ENCODE measurements at regions not wholly inside any gene's neighbourhood (a gene's known extent, or its start where the extent isn't known, plus 50 kb on each side); places are given as distances from the start of the nearest gene placed in this dataset.
"Not testable (repeated sequence)": the region's sequence is repeated elsewhere in the genome, so short reads cannot be mapped to it uniquely, and the experiment has no call there.

DNA sequence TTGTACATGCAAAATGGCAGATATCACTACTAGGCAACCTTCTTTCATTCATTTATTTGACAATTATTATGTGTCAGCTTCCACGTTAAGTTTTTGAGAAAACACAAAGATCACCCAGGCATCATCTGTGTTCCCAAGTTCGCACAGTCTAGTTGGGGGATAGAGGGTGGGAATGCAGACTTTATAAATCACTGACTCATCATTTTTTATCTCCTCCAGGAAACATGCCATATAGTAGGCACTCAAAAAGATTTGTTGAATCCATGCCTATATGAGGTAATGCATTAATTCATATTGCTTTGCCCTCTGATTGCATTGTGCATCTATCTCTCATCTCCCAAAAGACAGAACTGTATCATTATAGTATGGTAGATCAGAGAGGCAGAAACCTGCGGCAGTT is 196.8 kb upstream of the TOX3 start:
- Histone ChIP-seq H3K4me1 (ENCODE audit: control insufficient read depth in 1 of 2, insufficient read depth in 1 of 2, low read depth in 1 of 2, low read length in 1 of 2) (no peaks in the 10 kb centered on the region), H3K9me3 (no peaks in the 10 kb centered on the region)
- TF ChIP-seq, protein P1, sequence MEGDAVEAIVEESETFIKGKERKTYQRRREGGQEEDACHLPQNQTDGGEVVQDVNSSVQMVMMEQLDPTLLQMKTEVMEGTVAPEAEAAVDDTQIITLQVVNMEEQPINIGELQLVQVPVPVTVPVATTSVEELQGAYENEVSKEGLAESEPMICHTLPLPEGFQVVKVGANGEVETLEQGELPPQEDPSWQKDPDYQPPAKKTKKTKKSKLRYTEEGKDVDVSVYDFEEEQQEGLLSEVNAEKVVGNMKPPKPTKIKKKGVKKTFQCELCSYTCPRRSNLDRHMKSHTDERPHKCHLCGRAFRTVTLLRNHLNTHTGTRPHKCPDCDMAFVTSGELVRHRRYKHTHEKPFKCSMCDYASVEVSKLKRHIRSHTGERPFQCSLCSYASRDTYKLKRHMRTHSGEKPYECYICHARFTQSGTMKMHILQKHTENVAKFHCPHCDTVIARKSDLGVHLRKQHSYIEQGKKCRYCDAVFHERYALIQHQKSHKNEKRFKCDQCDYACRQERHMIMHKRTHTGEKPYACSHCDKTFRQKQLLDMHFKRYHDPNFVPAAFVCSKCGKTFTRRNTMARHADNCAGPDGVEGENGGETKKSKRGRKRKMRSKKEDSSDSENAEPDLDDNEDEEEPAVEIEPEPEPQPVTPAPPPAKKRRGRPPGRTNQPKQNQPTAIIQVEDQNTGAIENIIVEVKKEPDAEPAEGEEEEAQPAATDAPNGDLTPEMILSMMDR (IDR thresholded peaks at IDR 0.05): no peak

DNA sequence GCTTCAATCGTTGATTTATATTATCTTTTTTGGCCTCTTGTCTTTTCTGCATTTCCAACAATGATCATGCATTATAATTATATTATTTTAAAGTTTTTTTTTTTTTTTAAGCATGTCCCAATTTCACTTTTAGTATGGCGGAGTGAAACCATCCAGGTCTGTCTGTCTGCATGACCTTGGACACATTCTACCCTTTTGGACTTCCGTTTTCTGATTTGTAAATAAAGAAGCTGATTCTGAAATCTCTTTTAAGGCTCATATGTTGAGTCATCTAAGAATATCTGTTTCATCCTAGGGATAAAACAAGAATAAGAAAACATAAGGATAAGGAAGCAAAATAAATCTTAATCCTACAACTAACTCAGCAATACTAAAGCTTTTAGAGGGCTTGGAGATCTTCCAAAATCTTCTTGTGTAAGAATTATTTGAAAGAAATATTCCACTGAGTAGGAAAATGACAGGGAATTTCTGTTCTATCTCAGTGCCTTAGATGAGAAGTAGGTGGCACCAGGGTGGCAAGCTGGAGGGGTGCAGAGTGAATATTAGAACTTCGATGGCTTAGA is 195.7 kb upstream of the TOX3 start:
- H3K4me3 ChIP-seq (ENCODE audit: low read depth in 1 of 2, low read length in 1 of 2): no peak overlapping the region
- no peak overlapping the region for H3K27ac ChIP-seq
- no peaks in the 10 kb centered on the region for H3K9me3 ChIP-seq
- no peaks in the 10 kb centered on the region for H3K36me3 ChIP-seq
- no peaks in the 10 kb centered on the region for H3K4me1 ChIP-seq (ENCODE audit: control insufficient read depth in 1 of 2, insufficient read depth in 1 of 2, low read depth in 1 of 2, low read length in 1 of 2)
- H3K27me3 ChIP-seq: no peaks in the 10 kb centered on the region
- TF ChIP-seq, protein P1 (IDR thresholded peaks at IDR 0.05): no peak

More for the DNA sequence above, 196.8 kb upstream of the TOX3 start:
- Histone ChIP-seq H3K27ac (no peak overlapping the region), H3K27me3 (no peaks in the 10 kb centered on the region), H3K4me3 (ENCODE audit: low read depth in 1 of 2, low read length in 1 of 2) (no peak overlapping the region), H3K36me3 (no peaks in the 10 kb centered on the region)

DNA sequence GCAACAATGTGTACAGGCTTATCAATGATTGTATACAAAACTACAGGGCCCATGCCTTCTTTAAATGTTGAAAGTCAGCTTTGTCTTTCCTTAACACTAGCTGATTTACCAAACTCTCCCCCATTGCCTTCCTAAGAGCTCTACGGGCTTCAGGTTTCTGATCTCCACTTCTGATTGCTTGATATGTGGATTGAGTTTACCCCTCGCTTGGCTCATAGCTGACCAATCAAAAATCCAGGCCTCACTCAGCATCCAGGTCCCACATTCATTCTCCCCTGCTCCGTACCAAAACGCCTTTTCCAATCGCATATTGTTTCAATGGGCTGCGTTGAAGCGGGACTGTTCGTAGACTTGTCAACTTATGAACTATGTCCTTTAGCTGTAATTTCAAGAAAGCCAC is 195.1 kb upstream of the TOX3 start:
- TF ChIP-seq, protein P1 (IDR thresholded peaks at IDR 0.05): no peak
- H3K27ac ChIP-seq: no peak overlapping the region
- no peaks in the 10 kb centered on the region for H3K27me3 ChIP-seq
- H3K9me3 ChIP-seq: no peaks in the 10 kb centered on the region
- no peaks in the 10 kb centered on the region for H3K36me3 ChIP-seq
- no peak overlapping the region for H3K4me3 ChIP-seq (ENCODE audit: low read depth in 1 of 2, low read length in 1 of 2)
- H3K4me1 ChIP-seq (ENCODE audit: control insufficient read depth in 1 of 2, insufficient read depth in 1 of 2, low read depth in 1 of 2, low read length in 1 of 2): no peaks in the 10 kb centered on the region

DNA sequence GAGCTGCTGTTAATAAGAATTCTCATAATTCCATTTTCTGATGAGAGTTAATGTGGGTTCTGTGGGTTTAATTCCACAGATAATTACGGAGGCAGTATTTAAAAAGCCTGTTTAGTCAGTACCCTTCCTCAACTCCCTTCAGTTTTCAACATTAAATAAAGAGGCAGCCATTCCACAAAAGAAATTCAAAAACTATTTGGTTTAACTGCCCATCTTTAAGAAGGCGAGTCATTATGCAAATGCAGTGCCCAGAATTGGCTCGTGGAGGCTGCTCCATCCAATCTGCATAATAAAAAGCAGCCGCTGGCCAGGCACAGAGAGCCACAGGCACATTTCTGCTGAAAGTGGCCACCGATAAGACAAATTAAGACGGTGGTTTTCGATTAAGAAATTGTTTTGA is 194.4 kb upstream of the TOX3 start:
- Histone ChIP-seq H3K27ac (no peak overlapping the region), H3K27me3 (no peaks in the 10 kb centered on the region), H3K4me1 (ENCODE audit: control insufficient read depth in 1 of 2, insufficient read depth in 1 of 2, low read depth in 1 of 2, low read length in 1 of 2) (no peaks in the 10 kb centered on the region), H3K36me3 (no peaks in the 10 kb centered on the region), H3K9me3 (no peaks in the 10 kb centered on the region), H3K4me3 (ENCODE audit: low read depth in 1 of 2, low read length in 1 of 2) (no peak overlapping the region)
- TF ChIP-seq, protein P1 (IDR thresholded peaks at IDR 0.05): no peak

DNA sequence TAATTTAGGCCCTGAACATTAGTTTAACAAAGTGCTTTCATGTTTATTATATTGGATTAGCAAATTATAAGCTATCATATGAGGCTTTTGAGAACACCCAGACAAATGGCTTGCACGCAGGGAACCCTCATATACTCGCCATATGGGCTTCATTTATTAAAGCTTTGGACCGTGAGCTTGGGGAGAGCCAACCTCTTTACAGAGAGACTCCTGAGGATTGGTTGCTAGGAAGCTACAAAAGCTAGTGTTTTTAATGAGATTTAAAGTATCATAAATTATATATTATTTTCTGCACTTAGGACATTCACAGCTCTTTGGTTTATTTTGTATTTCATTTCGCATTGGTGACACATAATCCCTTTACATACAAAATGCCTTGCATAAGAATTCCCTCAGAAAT is 193.8 kb upstream of the TOX3 start:
- no peaks in the 10 kb centered on the region for H3K9me3 ChIP-seq
- no peaks in the 10 kb centered on the region for H3K36me3 ChIP-seq
- no peaks in the 10 kb centered on the region for H3K4me1 ChIP-seq (ENCODE audit: control insufficient read depth in 1 of 2, insufficient read depth in 1 of 2, low read depth in 1 of 2, low read length in 1 of 2)
- no peak overlapping the region for H3K27ac ChIP-seq
- TF ChIP-seq, protein P1 (IDR thresholded peaks at IDR 0.05): no peak
- no peaks in the 10 kb centered on the region for H3K27me3 ChIP-seq
- no peak overlapping the region for H3K4me3 ChIP-seq (ENCODE audit: low read depth in 1 of 2, low read length in 1 of 2)

DNA sequence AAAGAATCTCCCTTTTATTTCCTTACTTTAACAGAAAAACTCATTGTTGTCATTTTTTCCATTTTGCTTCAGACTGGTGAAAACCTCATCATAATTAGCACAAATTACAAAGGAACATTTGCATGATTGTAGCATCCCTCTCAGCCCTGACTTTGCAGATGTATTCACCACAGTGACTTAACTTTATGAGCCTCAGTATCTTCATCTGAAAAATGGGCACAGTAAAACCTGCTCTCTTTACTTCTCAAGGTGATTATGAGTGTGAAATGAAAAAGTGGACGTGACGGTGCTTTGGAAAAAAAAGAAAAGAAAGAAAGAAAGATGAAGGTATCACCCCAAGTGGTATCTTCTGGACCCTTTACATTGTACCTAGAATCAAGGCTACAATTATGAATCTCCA is 193.4 kb upstream of the TOX3 start:
- Histone ChIP-seq H3K36me3 (no peaks in the 10 kb centered on the region), H3K4me1 (ENCODE audit: control insufficient read depth in 1 of 2, insufficient read depth in 1 of 2, low read depth in 1 of 2, low read length in 1 of 2) (no peaks in the 10 kb centered on the region), H3K4me3 (ENCODE audit: low read depth in 1 of 2, low read length in 1 of 2) (no peak overlapping the region), H3K27me3 (no peaks in the 10 kb centered on the region), H3K9me3 (no peaks in the 10 kb centered on the region), H3K27ac (no peak overlapping the region)
- TF ChIP-seq, protein P1 (IDR thresholded peaks at IDR 0.05): no peak

DNA sequence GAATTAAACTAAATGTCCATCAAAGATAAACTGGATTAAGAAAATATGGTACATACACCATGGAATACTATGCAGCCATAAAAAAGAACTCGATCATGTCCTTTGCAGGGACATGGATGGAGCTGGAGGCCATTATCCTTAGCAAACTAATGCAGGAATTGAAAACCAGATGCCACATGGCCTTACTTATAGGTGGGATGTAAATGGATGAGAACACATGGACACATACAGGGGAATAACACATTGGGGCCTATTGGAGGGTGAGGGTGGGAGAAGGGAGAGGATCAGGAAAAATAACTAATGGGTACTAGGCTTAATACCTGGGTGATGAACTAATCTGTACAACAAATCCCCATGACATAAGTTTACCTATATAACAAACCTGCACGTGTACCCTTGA is 192.0 kb upstream of the TOX3 start:
- not testable (repeated sequence) for H3K27ac ChIP-seq, H3K9me3 ChIP-seq, H3K27me3 ChIP-seq

More for the DNA sequence above, 192.0 kb upstream of the TOX3 start:
- not testable (repeated sequence) for H3K4me1 ChIP-seq (ENCODE audit: control insufficient read depth in 1 of 2, insufficient read depth in 1 of 2, low read depth in 1 of 2, low read length in 1 of 2); H3K4me3 ChIP-seq (ENCODE audit: low read depth in 1 of 2, low read length in 1 of 2); H3K36me3 ChIP-seq
